BLaER1 (cell line): ENCODE measurements at regions not wholly inside any gene's neighbourhood (a gene's known extent, or its start where the extent isn't known, plus 50 kb on each side); places are given as distances from the start of the nearest gene placed in this dataset.

Source experiments
- H3K27ac ChIP-seq: shearing (Covaris generic); formaldehyde crosslinking; 2 replicates; pipeline ENCODE4 v1.8.1; 2022
- H3K27me3 ChIP-seq: shearing (Covaris generic); formaldehyde crosslinking; 2 replicates; pipeline ENCODE4 v1.8.1; 2022
- H3K36me3 ChIP-seq: shearing (Covaris generic); formaldehyde crosslinking; 2 replicates; pipeline ENCODE4 v1.8.1; 2022
- H3K4me1 ChIP-seq: shearing (Covaris generic); formaldehyde crosslinking; 2 replicates; pipeline ENCODE4 v1.8.1; 2022
- H3K4me2 ChIP-seq: shearing (Covaris generic); formaldehyde crosslinking; 2 replicates; pipeline ENCODE4 v1.8.1; 2022
- H3K4me3 ChIP-seq: shearing (Covaris generic); formaldehyde crosslinking; 2 replicates; pipeline ENCODE4 v1.8.1; 2022
- H3K9ac ChIP-seq: shearing (Covaris generic); formaldehyde crosslinking; 2 replicates; pipeline ENCODE4 v1.8.1; 2022
- H3K9me3 ChIP-seq: shearing (Covaris generic); formaldehyde crosslinking; 2 replicates; pipeline ENCODE4 v1.8.1; 2022
- H4K20me1 ChIP-seq: shearing (Covaris generic); formaldehyde crosslinking; 2 replicates; pipeline ENCODE4 v1.8.1; 2022
- Cebpa-rat ChIP-seq: shearing (Covaris generic); IDR thresholded peaks from 2 replicates; pipeline ENCODE4 v1.8.1; 2022

GRCh38 chr13:77480066-77480465 is 55.4 kb upstream of the SCEL start:
- no peaks in the 10 kb centered on the region for H4K20me1 ChIP-seq
- no peak overlapping the region for H3K4me3 ChIP-seq
- no peaks in the 10 kb centered on the region for H3K27me3 ChIP-seq
- peaks cover 13% of the 10 kb centered on the region for H3K4me1 ChIP-seq
- no peak for TF ChIP-seq Cebpa-rat
- H3K27ac ChIP-seq: no peak overlapping the region
- no peaks in the 10 kb centered on the region for H3K36me3 ChIP-seq
- peaks cover 13% of the 10 kb centered on the region for H3K9me3 ChIP-seq
- no peak overlapping the region for H3K4me2 ChIP-seq
- H3K9ac ChIP-seq: no peak overlapping the region

GRCh38 chr13:77479326-77479725 is 56.2 kb upstream of the SCEL start:
- no peak overlapping the region for H3K4me2 ChIP-seq
- no peaks in the 10 kb centered on the region for H4K20me1 ChIP-seq
- no peaks in the 10 kb centered on the region for H3K27me3 ChIP-seq
- no peak overlapping the region for H3K4me3 ChIP-seq
- TF ChIP-seq Cebpa-rat: no peak
- peaks cover 17% of the 10 kb centered on the region for H3K9me3 ChIP-seq
- H3K4me1 ChIP-seq: peaks cover 13% of the 10 kb centered on the region
- no peak overlapping the region for H3K9ac ChIP-seq
- H3K27ac ChIP-seq: no peak overlapping the region
- no peaks in the 10 kb centered on the region for H3K36me3 ChIP-seq

GRCh38 chr13:77477299-77477848 is 58.1 kb upstream of the SCEL start:
- Histone ChIP-seq H3K36me3 (no peaks in the 10 kb centered on the region), H3K4me1 (peaks cover 13% of the 10 kb centered on the region), H3K27me3 (no peaks in the 10 kb centered on the region), H3K4me2 (peak overlapping the region; percentile 64), H4K20me1 (no peaks in the 10 kb centered on the region), H3K9ac (0 out of 2 replicates have a peak overlapping the region, but pooled peaks have one; percentile 51), H3K9me3 (peaks cover 20% of the 10 kb centered on the region), H3K4me3 (no peak overlapping the region), H3K27ac (no peak overlapping the region)
- TF ChIP-seq Cebpa-rat: no peak

- Histone ChIP-seq H3K27me3 (no peaks in the 10 kb centered on the region), H3K9me3 (peaks cover 19% of the 10 kb centered on the region), H3K36me3 (no peaks in the 10 kb centered on the region), H3K4me2 (no peak overlapping the region), H3K4me3 (no peak overlapping the region), H3K9ac (no peak overlapping the region), H4K20me1 (no peaks in the 10 kb centered on the region), H3K4me1 (peaks cover 13% of the 10 kb centered on the region), H3K27ac (no peak overlapping the region)
- no peak for TF ChIP-seq Cebpa-rat
These were observed 59.0 kb upstream of the SCEL start for GRCh38 chr13:77476456-77476855.

- Histone ChIP-seq H4K20me1 (no peaks in the 10 kb centered on the region), H3K27me3 (no peaks in the 10 kb centered on the region), H3K4me3 (no peak overlapping the region), H3K4me1 (peaks cover 13% of the 10 kb centered on the region), H3K36me3 (no peaks in the 10 kb centered on the region), H3K4me2 (no peak overlapping the region), H3K9ac (no peak overlapping the region), H3K27ac (no peak overlapping the region), H3K9me3 (peaks cover 19% of the 10 kb centered on the region)
- TF ChIP-seq Cebpa-rat: no peak
These were observed 60.0 kb upstream of the SCEL start for GRCh38 chr13:77475345-77476084.

GRCh38 chr13:77470986-77471385 is 64.5 kb upstream of the SCEL start:
- Histone ChIP-seq H3K27ac (no peak overlapping the region), H3K4me3 (no peak overlapping the region), H3K9me3 (peaks cover 19% of the 10 kb centered on the region), H4K20me1 (no peaks in the 10 kb centered on the region), H3K36me3 (no peaks in the 10 kb centered on the region), H3K9ac (no peak overlapping the region), H3K4me1 (no peaks in the 10 kb centered on the region), H3K27me3 (no peaks in the 10 kb centered on the region), H3K4me2 (no peak overlapping the region)
- no peak for TF ChIP-seq Cebpa-rat

GRCh38 chr13:77466753-77467422 is 68.6 kb upstream of the SCEL start:
- H3K36me3 ChIP-seq: no peaks in the 10 kb centered on the region
- no peak overlapping the region for H3K9ac ChIP-seq
- no peaks in the 10 kb centered on the region for H4K20me1 ChIP-seq
- no peaks in the 10 kb centered on the region for H3K27me3 ChIP-seq
- no peaks in the 10 kb centered on the region for H3K4me1 ChIP-seq
- no peak overlapping the region for H3K4me3 ChIP-seq
- no peak overlapping the region for H3K4me2 ChIP-seq
- no peak overlapping the region for H3K27ac ChIP-seq
- TF ChIP-seq Cebpa-rat: no peak
- no peaks in the 10 kb centered on the region for H3K9me3 ChIP-seq

- Histone ChIP-seq H3K27ac (no peak overlapping the region), H3K4me2 (no peak overlapping the region), H3K9ac (no peak overlapping the region), H3K4me1 (no peaks in the 10 kb centered on the region), H3K36me3 (no peaks in the 10 kb centered on the region), H4K20me1 (no peaks in the 10 kb centered on the region), H3K27me3 (no peaks in the 10 kb centered on the region), H3K9me3 (no peaks in the 10 kb centered on the region), H3K4me3 (no peak overlapping the region)
- TF ChIP-seq Cebpa-rat: no peak
These were observed 69.8 kb upstream of the SCEL start for GRCh38 chr13:77465603-77466195.

GRCh38 chr13:77460195-77460594 is 75.3 kb upstream of the SCEL start:
- no peak overlapping the region for H3K4me3 ChIP-seq
- TF ChIP-seq Cebpa-rat: no peak

GRCh38 chr13:77459592-77459991 is 75.9 kb upstream of the SCEL start:
- Histone ChIP-seq H3K4me1 (0 out of 2 replicates have a peak, but pooled peaks cover 6% of the 10 kb centered on the region), H4K20me1 (no peaks in the 10 kb centered on the region), H3K4me3 (no peak overlapping the region), H3K27ac (no peak overlapping the region), H3K36me3 (no peaks in the 10 kb centered on the region), H3K27me3 (no peaks in the 10 kb centered on the region), H3K9ac (no peak overlapping the region), H3K9me3 (no peaks in the 10 kb centered on the region), H3K4me2 (no peak overlapping the region)
- TF ChIP-seq Cebpa-rat: no peak

More at GRCh38 chr13:77460195-77460594, 75.3 kb upstream of the SCEL start:
- no peak overlapping the region for H3K27ac ChIP-seq
- no peak overlapping the region for H3K4me2 ChIP-seq
- H3K36me3 ChIP-seq: no peaks in the 10 kb centered on the region
- no peaks in the 10 kb centered on the region for H3K27me3 ChIP-seq
- 0 out of 2 replicates have a peak, but pooled peaks cover 6% of the 10 kb centered on the region for H3K4me1 ChIP-seq
- H3K9ac ChIP-seq: no peak overlapping the region
- H4K20me1 ChIP-seq: no peaks in the 10 kb centered on the region
- H3K9me3 ChIP-seq: no peaks in the 10 kb centered on the region
